Prostate gland (tissue), 2 donors: ENCODE measurements at regions not wholly inside any gene's neighbourhood (a gene's known extent, or its start where the extent isn't known, plus 50 kb on each side); places are given as distances from the start of the nearest gene placed in this dataset.

Experiments
- DNase-seq: peaks from one replicate; pipeline ENCODE4 v3.0.0-alpha.2; 2019; ENCODE audit warnings: low spot score
- H3K27ac ChIP-seq, 2 donors: fragments of 200-600 bp; sonication (generic); 2 replicates each; pipeline ENCODE4 v1.5.1; 2017 to 2019
- H3K27me3 ChIP-seq: fragments of 200-600 bp; sonication (generic); replicated peaks from 2 replicates; pipeline ENCODE4 v1.5.1; 2019; ENCODE audit not compliant: insufficient read depth
- H3K36me3 ChIP-seq, 2 donors: fragments of 200-600 bp; sonication (generic); 1 replicate in 1 of 2; 2 replicates in 1 of 2; pipeline versions ENCODE4 v1.5.1 to v1.8.1; 2017 to 2019
- H3K4me1 ChIP-seq: fragments of 200-600 bp; sonication (generic); replicated peaks from 2 replicates; pipeline ENCODE4 v1.5.1; 2019
- H3K4me3 ChIP-seq, 2 donors: fragments of 200-600 bp; sonication (generic); 2 replicates each; pipeline ENCODE4 v1.5.1; 2017 to 2019
- H3K9me3 ChIP-seq: fragments of 200-600 bp; sonication (generic); 2 replicates; pipeline ENCODE4 v1.5.1; 2017
- CTCF ChIP-seq, 4 experiments: fragments of 200-600 bp in 2 of 4; fragments of 450-650 bp in 2 of 4; sonication (generic) in 2 of 4; IDR thresholded peaks; 1 replicate in 3 of 4; 2 replicates in 1 of 4; pipeline ENCODE4 v1.5.1; 2016 to 2019; ENCODE audit warnings: antibody characterized with exemption in 4 of 4, mild to moderate bottlenecking in 2 of 4, moderate library complexity in 2 of 4
- POLR2A ChIP-seq: fragments of 450-650 bp; IDR thresholded peaks from one replicate; pipeline ENCODE4 v1.6.1; 2016; ENCODE audit warnings: antibody characterized with exemption, mild to moderate bottlenecking
- POLR2AphosphoS5 ChIP-seq: sonication (generic); formaldehyde crosslinking; IDR thresholded peaks from one replicate; pipeline ENCODE4 v1.6.1; 2017; ENCODE audit warnings: antibody characterized with exemption
- WGBS: methylation state at CpG from one replicate; pipeline ENCODE4 v1.1.5; 2018; 5-methylcytosine and 5-hydroxymethylcytosine counted together
- intact Hi-C: fragments of 100-400 bp; cut with DNase I; formaldehyde crosslinking; loops from one replicate; pipeline ENCODE4 v1.14.2; 2022

GRCh38 chr5:174428895-174429294 lies 295.5 kb upstream of the MSX2 start:
- Histone ChIP-seq H3K36me3 (no peaks in the 10 kb centered on the region), H3K4me1 (no peaks in the 10 kb centered on the region), H3K27ac (no peak overlapping the region), H3K4me3 (no peak overlapping the region), H3K27me3 (no peaks in the 10 kb centered on the region), H3K9me3 (no peaks in the 10 kb centered on the region)
- intact Hi-C loops = no loop called here
- WGBS = 90% methylated on average over 6 of the region's 6 CpGs
- TF ChIP-seq POLR2A = no peak
- no peak for TF ChIP-seq POLR2AphosphoS5
- TF ChIP-seq CTCF (IDR thresholded peaks at IDR 0.05) = no peak
- DNase-seq = no peak

- no peaks in the 10 kb centered on the region for H3K27me3 ChIP-seq
- no peaks in the 10 kb centered on the region for H3K36me3 ChIP-seq
- no peak for TF ChIP-seq POLR2A
- no peak for TF ChIP-seq POLR2AphosphoS5
- no peak for TF ChIP-seq CTCF (IDR thresholded peaks at IDR 0.05)
- WGBS = 68% methylated on average over 3 of the region's 3 CpGs
- DNase-seq = no peak
- H3K4me3 ChIP-seq = no peak overlapping the region
- intact Hi-C loops = no loop called here
- H3K4me1 ChIP-seq = no peaks in the 10 kb centered on the region
- no peak overlapping the region for H3K27ac ChIP-seq
- H3K9me3 ChIP-seq = no peaks in the 10 kb centered on the region
Observed at GRCh38 chr5:174430940-174431339, 293.4 kb upstream of the MSX2 start.

- H3K27ac ChIP-seq = no peak overlapping the region
- no peak for DNase-seq
- H3K4me3 ChIP-seq = no peak overlapping the region
- no peaks in the 10 kb centered on the region for H3K36me3 ChIP-seq
- intact Hi-C loops = no loop called here
- no peaks in the 10 kb centered on the region for H3K27me3 ChIP-seq
- no peaks in the 10 kb centered on the region for H3K9me3 ChIP-seq
- TF ChIP-seq POLR2AphosphoS5 (no peak), POLR2A (no peak), CTCF (IDR thresholded peaks at IDR 0.05) (no peak)
- H3K4me1 ChIP-seq = no peaks in the 10 kb centered on the region
- WGBS = 85% methylated on average over 7 of the region's 7 CpGs
Observed at GRCh38 chr5:174431504-174431903, 292.9 kb upstream of the MSX2 start.

GRCh38 chr5:174433098-174433497 lies 291.3 kb upstream of the MSX2 start:
- Histone ChIP-seq H3K27ac (no peak overlapping the region), H3K9me3 (no peaks in the 10 kb centered on the region), H3K4me1 (no peaks in the 10 kb centered on the region), H3K4me3 (no peak overlapping the region), H3K36me3 (no peaks in the 10 kb centered on the region), H3K27me3 (no peaks in the 10 kb centered on the region)
- no peak for TF ChIP-seq CTCF (IDR thresholded peaks at IDR 0.05)
- TF ChIP-seq POLR2AphosphoS5 = no peak
- TF ChIP-seq POLR2A = no peak
- WGBS = 94% methylated on average over 2 of the region's 2 CpGs
- intact Hi-C loops = no loop called here
- no peak for DNase-seq

- no peaks in the 10 kb centered on the region for H3K36me3 ChIP-seq
- intact Hi-C loops = no loop called here
- H3K4me1 ChIP-seq = no peaks in the 10 kb centered on the region
- 81% methylated on average over 4 of the region's 4 CpGs for WGBS
- no peak for DNase-seq
- H3K4me3 ChIP-seq = no peak overlapping the region
- no peaks in the 10 kb centered on the region for H3K9me3 ChIP-seq
- no peak for TF ChIP-seq POLR2AphosphoS5
- TF ChIP-seq POLR2A = no peak
- no peak for TF ChIP-seq CTCF (IDR thresholded peaks at IDR 0.05)
- no peaks in the 10 kb centered on the region for H3K27me3 ChIP-seq
- H3K27ac ChIP-seq = no peak overlapping the region
Observed at GRCh38 chr5:174436750-174437149, 287.6 kb upstream of the MSX2 start.
